Stimulated activated CD8-positive, alpha-beta memory T cell treated with anti-CD3 and anti-CD28 coated beads, Interleukin-4, amount 100 ng/mL, for 4 hours (primary cell): ENCODE measurements at regions not wholly inside any gene's neighbourhood (a gene's known extent, or its start where the extent isn't known, plus 50 kb on each side); places are given as distances from the start of the nearest gene placed in this dataset.
"Not testable (repeated sequence)": the region's sequence is repeated elsewhere in the genome, so short reads cannot be mapped to it uniquely, and the experiment has no call there.

Source experiments
- DNase-seq, 2 donors: peaks; one replicate each; pipeline ENCODE4 v3.0.0-alpha.2; 2020; ENCODE audit warnings: low read depth in 2 of 2, low spot score in 1 of 2

GRCh38 chr7:20839196-20839735 is 52.6 kb upstream of the SP8 start:
- no peak for DNase-seq

GRCh38 chr7:20839987-20840386 is 53.3 kb upstream of the SP8 start:
- no peak for DNase-seq

DNA sequence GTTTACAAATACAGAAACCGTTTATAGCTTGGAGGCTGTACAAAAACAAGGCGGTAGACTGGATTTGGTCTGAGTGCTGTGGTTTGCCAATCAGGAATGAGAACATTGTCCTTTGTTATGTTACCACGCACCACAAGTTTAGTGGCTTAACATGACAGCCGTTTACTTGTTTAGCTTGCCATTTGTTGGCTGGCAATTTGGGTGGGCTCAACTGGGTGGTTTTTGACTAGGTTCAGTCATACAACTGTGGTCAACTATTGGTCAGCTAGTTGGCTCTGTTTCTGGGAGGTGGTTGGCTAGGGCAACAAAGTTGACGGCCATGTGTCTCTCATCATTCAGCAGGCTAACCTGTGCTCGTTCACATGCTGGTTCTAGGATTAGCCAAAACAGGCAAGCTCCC is 60.1 kb upstream of the SP8 start:
- DNase-seq, result no peak

GRCh38 chr7:20858951-20859350 is 72.3 kb upstream of the SP8 start:
- DNase-seq, result no peak

GRCh38 chr7:20861468-20861867 is 74.8 kb upstream of the SP8 start:
- no peak for DNase-seq

GRCh38 chr7:20862554-20862953 is 75.9 kb upstream of the SP8 start:
- no peak for DNase-seq

DNA sequence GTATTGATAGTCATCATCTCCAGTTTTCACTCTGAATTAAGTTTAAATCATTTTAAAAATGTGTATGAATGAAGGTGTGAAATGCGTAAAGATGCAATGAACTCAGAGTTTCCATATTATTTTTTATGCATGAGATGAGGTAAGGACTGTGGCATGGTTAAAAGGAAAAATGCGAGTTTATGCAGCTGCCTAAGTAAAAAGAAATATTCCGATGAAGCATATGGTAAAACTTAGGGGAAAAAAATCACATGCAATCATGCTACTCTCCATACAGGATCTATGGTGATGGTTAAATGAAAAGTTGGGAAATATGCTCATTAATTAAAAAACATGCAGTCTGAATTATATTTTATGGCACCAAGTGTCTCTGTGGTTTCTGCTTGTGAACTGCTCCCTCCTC is 77.5 kb upstream of the SP8 start:
- no peak for DNase-seq

- DNase-seq, result no peak
These were observed 79.0 kb upstream of the SP8 start for GRCh38 chr7:20865684-20866083.

GRCh38 chr7:20870977-20871376 is 84.3 kb upstream of the SP8 start:
- no peak for DNase-seq

DNA sequence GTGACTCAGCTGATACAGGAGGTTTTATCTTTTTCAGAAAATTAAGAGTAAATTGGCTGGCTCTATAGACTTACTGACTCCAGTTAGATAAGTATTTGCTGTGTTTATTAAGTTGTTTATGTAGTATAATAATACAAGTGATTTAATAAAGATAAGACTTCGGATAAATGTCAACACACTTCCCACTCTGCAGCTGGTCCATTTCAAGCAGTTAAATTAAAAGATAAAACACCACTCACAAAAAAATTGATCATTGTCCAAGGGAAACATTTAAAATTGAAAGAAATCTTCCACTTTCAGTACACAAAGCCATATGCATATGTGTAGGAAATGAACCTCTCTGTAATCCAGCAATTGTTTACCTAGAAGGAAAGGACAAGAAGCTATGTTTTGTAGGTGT is 106.1 kb upstream of the SP8 start:
- no peak for DNase-seq

DNA sequence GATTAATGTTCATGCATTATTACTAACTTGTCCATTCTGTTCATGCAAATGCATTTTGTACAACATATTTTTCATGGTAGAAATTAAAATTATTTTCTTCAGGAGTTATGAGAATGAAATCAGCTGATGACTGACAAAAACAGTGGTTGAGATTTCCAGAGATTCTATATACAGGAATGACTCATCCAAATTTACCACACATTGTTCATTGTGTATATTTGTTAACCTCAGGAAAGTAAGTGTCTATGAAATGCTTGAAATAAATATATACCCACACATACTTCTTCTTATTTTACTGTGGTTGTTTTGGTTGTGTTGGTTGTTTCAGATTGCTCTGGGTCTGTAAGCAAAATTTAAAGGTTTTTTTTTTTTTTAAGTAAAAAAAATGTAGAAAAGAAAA is 108.1 kb upstream of the SP8 start:
- DNase-seq, result no peak

DNA sequence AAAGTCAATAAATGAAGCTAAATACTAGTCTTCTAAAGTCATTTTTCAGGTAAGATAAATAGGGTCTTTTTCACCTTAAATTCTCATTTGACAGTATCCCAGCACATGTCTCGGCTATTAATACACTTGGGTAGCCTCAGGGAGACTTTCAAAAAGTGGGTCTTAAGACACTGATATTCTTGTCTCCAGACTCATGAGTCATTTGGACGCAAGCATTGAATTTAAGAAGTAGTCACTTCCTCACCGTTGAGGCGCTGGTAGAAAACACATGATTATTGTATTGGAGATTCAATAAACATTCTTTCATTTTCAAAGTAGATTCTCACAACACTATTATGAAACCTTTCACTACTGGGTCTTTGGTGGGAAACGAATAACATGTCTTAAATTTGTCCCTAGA is 108.9 kb upstream of the SP8 start:
- DNase-seq, result no peak

- no peak for DNase-seq
These were observed 110.3 kb upstream of the SP8 start for GRCh38 chr7:20896996-20897395.

- no peak for DNase-seq
These were observed 120.2 kb upstream of the SP8 start for GRCh38 chr7:20906801-20907453.

- no peak for DNase-seq
These were observed 124.4 kb upstream of the SP8 start for GRCh38 chr7:20911081-20911480.

- no peak for DNase-seq
These were observed 127.2 kb upstream of the SP8 start for GRCh38 chr7:20913853-20914252.

- no peak for DNase-seq
These were observed 129.6 kb upstream of the SP8 start for GRCh38 chr7:20916311-20916710.

DNA sequence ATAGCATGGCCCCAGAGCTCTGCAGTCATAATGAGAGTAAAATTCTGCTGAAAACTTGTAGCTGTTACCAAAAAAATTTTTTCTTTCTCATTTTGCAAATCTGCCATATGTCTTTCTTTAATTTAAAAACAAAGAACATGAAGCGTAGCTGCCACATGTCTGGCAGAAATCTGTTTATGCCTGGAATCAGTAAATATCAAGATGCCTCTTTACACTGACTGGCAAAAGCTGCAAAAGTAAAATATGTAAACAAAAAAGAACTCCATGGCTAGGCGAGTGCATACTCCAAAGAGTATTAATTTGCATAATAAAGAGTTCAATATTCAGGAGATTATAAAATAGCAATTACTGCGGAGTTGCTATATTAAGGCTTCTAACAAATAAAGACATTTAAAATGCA is 130.9 kb upstream of the SP8 start:
- no peak for DNase-seq

- no peak for DNase-seq
These were observed 131.5 kb upstream of the SP8 start for GRCh38 chr7:20918156-20918555.

- not testable (repeated sequence) for DNase-seq
These were observed 140.5 kb upstream of the SP8 start for GRCh38 chr7:20927178-20927577.

GRCh38 chr7:20927976-20928375 is 141.3 kb upstream of the SP8 start:
- DNase-seq, result no peak

GRCh38 chr7:20929199-20929598 is 142.5 kb upstream of the SP8 start:
- no peak for DNase-seq

DNA sequence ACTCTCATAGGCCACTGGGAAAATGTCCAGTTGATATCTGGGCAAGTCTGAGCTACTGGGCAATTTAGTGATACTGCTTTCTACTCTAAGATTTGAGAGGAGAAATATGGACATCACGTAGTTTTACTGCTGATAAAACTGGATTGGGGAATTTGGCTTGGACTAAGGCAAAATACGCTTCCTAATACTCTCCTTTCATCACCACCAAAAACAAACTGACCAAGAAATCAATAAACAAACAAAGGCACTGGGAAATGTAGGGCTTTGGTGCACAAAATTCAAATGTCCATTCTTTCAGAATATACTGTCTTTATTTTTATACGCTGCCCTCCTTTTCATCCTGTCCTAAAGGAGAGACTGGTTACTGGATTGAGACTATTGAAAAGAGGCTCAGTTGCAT is 145.1 kb upstream of the SP8 start:
- DNase-seq, result no peak
